GM10248 (cell line): ENCODE measurements at regions not wholly inside any gene's neighbourhood (a gene's known extent, or its start where the extent isn't known, plus 50 kb on each side); places are given as distances from the start of the nearest gene placed in this dataset.

Experiments
- CTCF ChIA-PET: fragments of 300-600 bp; sonication (Branson Sonifier 250); formaldehyde crosslinking; extraction: SDS; loops from one replicate; lab custom pipeline; 2021; ENCODE audit warnings: antibody characterized with exemption; lab: Yijun Ruan, JAX
- POLR2A ChIA-PET: fragments of 350-650 bp; sonication (Branson Sonifier 250); formaldehyde crosslinking; extraction: SDS; loops from one replicate; lab custom pipeline; 2020; ENCODE audit warnings: antibody characterized with exemption; lab: Yijun Ruan, JAX
- DNase-seq: peaks from one replicate; pipeline ENCODE4 v3.0.0; 2012; ENCODE audit errors: extremely low spot score
- TF ChIP-seq, protein P1 (sequence below): IDR thresholded peaks from 2 replicates; pipeline ENCODE4 v1.5.1; 2012; ENCODE audit warnings: mild to moderate bottlenecking, low read depth; ENCODE audit errors: extremely low read depth, missing control alignments, control extremely low read depth

DNA sequence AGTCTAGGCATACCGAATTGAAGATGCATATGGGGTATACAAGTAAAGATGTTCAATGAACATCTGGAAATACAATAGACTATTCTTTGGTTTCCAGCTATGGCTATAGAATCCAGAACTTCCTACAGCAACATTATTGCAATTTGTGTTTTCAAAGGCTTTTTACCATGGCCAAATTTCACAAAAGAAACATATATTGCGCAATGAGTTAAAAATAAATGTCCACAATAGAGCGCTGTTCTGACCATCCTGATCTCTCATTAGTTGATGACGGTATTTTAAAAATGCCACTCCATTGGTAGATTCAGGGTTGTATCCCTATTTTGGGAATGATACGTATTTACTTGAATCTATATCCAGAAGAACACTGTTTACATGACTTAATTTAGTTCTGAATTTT, 139.2 kb downstream of the LINC00632 start:
- TF ChIP-seq, protein P1, sequence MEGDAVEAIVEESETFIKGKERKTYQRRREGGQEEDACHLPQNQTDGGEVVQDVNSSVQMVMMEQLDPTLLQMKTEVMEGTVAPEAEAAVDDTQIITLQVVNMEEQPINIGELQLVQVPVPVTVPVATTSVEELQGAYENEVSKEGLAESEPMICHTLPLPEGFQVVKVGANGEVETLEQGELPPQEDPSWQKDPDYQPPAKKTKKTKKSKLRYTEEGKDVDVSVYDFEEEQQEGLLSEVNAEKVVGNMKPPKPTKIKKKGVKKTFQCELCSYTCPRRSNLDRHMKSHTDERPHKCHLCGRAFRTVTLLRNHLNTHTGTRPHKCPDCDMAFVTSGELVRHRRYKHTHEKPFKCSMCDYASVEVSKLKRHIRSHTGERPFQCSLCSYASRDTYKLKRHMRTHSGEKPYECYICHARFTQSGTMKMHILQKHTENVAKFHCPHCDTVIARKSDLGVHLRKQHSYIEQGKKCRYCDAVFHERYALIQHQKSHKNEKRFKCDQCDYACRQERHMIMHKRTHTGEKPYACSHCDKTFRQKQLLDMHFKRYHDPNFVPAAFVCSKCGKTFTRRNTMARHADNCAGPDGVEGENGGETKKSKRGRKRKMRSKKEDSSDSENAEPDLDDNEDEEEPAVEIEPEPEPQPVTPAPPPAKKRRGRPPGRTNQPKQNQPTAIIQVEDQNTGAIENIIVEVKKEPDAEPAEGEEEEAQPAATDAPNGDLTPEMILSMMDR = no peak
- ChIA-PET POLR2A (no interaction called here), CTCF (no interaction called here)
- DNase-seq = no peak

DNA sequence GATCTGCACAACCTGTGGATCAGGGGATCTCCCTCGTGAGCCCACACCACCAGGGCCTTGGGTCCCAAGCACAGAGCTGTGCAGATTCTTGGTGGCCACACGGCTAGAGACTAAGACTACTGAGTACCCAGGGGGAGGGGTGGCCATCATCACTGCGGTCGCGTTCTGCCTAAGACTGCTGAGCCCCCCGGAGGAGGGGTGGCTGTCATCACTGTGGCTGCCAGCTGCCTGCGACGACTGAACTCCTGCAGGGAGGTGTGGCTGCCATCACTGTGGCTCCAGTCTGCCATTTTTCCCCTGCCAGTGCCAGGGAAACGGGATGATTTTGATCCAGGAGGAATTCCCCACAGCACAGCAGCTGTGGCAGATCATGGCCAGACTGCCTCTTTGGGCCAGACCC, 141.7 kb upstream of the SPANXB1 start:
- ChIA-PET POLR2A (no interaction called here), CTCF (no interaction called here)
- TF ChIP-seq, protein P1 = no peak
- no peak for DNase-seq

DNA sequence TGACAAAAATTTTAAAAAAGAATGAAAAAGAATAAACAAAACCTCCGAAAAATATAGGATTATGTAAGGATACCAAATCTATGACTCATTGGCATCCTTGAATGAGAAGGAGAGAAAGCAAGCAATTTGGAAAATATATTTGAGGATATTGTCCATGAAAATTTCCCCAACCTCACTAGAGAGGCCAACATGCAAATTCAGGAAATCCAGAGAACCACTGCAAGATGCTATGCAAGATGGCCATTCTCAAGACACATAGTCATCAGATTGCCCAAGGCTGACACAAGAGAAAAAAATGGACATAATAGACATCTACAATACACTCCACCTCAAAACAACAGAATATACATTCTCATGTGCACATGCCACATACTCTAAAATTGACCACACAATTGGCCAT, 135.9 kb upstream of the SPANXB1 start:
- TF ChIP-seq, protein P1 = no peak
- ChIA-PET POLR2A (no interaction called here), CTCF (no interaction called here)
- no peak for DNase-seq

DNA sequence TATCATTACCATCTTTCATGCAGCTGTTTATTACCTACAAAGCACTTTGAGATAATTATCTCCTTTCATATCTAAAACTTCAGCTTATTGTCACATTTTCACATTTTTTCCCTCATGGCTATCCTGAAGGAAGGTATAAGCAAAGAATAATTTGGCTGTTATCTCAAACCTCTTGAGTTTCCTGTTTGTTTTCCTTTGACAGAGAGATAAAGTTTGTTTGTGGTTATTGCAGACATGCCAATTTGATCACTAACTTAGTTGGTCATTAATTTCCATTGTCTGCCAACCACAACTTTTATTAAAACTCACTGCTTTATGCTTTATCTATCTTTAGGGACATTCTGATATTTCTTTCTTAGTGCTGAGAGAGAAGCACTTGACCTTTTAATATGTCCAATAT, 89.8 kb upstream of the SPANXB1 start:
- POLR2A ChIA-PET = no interaction called here
- CTCF ChIA-PET = no interaction called here

GRCh38 chrX:140913802-140914501, 88.4 kb upstream of the SPANXB1 start:
- TF ChIP-seq, protein P1 = no peak
- ChIA-PET POLR2A (no interaction called here), CTCF (no interaction called here)
- DNase-seq = no peak

More for the DNA sequence above, 89.8 kb upstream of the SPANXB1 start:
- TF ChIP-seq, protein P1 = no peak
- DNase-seq = no peak

GRCh38 chrX:140916872-140917271, 85.5 kb upstream of the SPANXB1 start:
- POLR2A ChIA-PET = no interaction called here
- no peak for DNase-seq
- TF ChIP-seq, protein P1 = no peak
- CTCF ChIA-PET = interaction anchor here (0.7 to 1.2 kb wide), 3 partner anchors 16 to 151 kb away, joined by 3 read pairs; no protein-coding TSS in a partner anchor
